MM.1S (cell line): ENCODE measurements at regions not wholly inside any gene's neighbourhood (a gene's known extent, or its start where the extent isn't known, plus 50 kb on each side); places are given as distances from the start of the nearest gene placed in this dataset.

Experiments used
- DNase-seq: peaks from one replicate; pipeline ENCODE4 v3.0.0-alpha.2; 2015
- H2AFZ ChIP-seq: fragments of 300-600 bp; sonication (generic); 2 replicates; pipeline ENCODE4 v1.6.0; 2016; ENCODE audit warnings: antibody characterized with exemption, low read length
- H3F3A ChIP-seq: fragments of 300-600 bp; sonication (generic); 2 replicates; pipeline ENCODE4 v1.6.1; 2016; ENCODE audit warnings: mild to moderate bottlenecking, antibody characterized with exemption, low read length, moderate library complexity, mixed read lengths; ENCODE audit not compliant: insufficient read depth
- H3K27ac ChIP-seq: fragments of 300-600 bp; sonication (generic); 2 replicates; pipeline ENCODE4 v1.5.1; 2016; ENCODE audit warnings: mild to moderate bottlenecking, low read length
- H3K27me3 ChIP-seq: fragments of 300-600 bp; sonication (generic); replicated peaks from 2 replicates; pipeline ENCODE4 v1.6.0; 2016; ENCODE audit warnings: low read length; ENCODE audit not compliant: insufficient read depth
- H3K36me3 ChIP-seq: fragments of 300-600 bp; sonication (generic); replicated peaks from 2 replicates; pipeline ENCODE4 v1.6.1; 2016; ENCODE audit warnings: mild to moderate bottlenecking, low read length, mixed read lengths; ENCODE audit not compliant: insufficient read depth
- H3K4me1 ChIP-seq: fragments of 300-600 bp; sonication (generic); 2 replicates; pipeline ENCODE4 v1.6.1; 2016; ENCODE audit warnings: low read length, mixed read lengths
- H3K4me2 ChIP-seq: fragments of 300-600 bp; sonication (generic); 2 replicates; pipeline ENCODE4 v1.6.0; 2016; ENCODE audit warnings: low read depth, low read length
- H3K4me3 ChIP-seq: fragments of 300-600 bp; sonication (generic); 2 replicates; pipeline ENCODE4 v1.5.1; 2016; ENCODE audit warnings: low read length, mixed read lengths
- H3K79me2 ChIP-seq: fragments of 300-600 bp; sonication (generic); 2 replicates; pipeline ENCODE4 v1.6.1; 2016; ENCODE audit warnings: mixed run types, low read length, mixed read lengths
- H3K9ac ChIP-seq: fragments of 300-600 bp; sonication (generic); 2 replicates; pipeline ENCODE4 v1.6.1; 2016; ENCODE audit warnings: low read length, mixed read lengths
- H3K9me2 ChIP-seq: fragments of 300-600 bp; sonication (generic); replicated peaks from 2 replicates; pipeline ENCODE4 v1.6.1; 2016; ENCODE audit warnings: mild to moderate bottlenecking, low read length, mixed read lengths; ENCODE audit not compliant: insufficient read depth
- H3K9me3 ChIP-seq: fragments of 300-600 bp; sonication (generic); replicated peaks from 2 replicates; pipeline ENCODE4 v1.6.1; 2016; ENCODE audit warnings: mild to moderate bottlenecking, low read length, mixed read lengths; ENCODE audit not compliant: insufficient read depth
- H4K20me1 ChIP-seq: fragments of 300-600 bp; sonication (generic); 2 replicates; pipeline ENCODE4 v1.6.1; 2016; ENCODE audit warnings: mild to moderate bottlenecking, low read length, moderate library complexity, mixed read lengths; ENCODE audit not compliant: insufficient read depth
- EZH2 ChIP-seq: fragments of 300-600 bp; sonication (generic); optimal IDR thresholded peaks from 2 replicates; pipeline ENCODE3; 2017; ENCODE audit warnings: low read depth, mild to moderate bottlenecking, antibody characterized with exemption, low read length, mixed read lengths
- EZH2phosphoT487 ChIP-seq: fragments of 300-600 bp; sonication (generic); IDR thresholded peaks from 2 replicates; pipeline ENCODE4 v1.6.1; 2018; ENCODE audit warnings: antibody characterized with exemption, low read length
- TF ChIP-seq, protein P1 (sequence below): fragments of 300-600 bp; sonication (generic); IDR thresholded peaks from 2 replicates; pipeline ENCODE4 v1.5.1; 2016; ENCODE audit warnings: antibody characterized with exemption, low read length, mixed read lengths

DNA sequence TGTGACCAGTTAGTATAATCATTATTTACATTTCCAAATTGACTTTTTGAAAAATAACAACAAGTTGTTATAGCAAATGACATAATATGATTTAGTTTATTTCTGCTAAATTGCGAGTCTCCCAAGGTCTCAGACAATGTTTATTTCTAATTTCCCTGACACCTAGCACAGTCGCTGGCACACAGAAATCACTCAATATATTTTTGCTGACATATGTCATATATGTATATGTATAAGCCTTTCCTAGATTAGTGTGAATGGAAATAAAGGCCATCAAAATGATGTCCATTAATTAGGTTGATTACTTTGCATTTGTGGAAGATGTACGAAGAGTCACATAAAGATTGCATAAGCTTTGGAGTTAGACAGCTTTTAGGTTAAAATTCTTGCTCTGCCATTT is 136.7 kb upstream of the CDH2 start:
- H3K27ac ChIP-seq, result no peak overlapping the region
- TF ChIP-seq EZH2phosphoT487, result no peak
- TF ChIP-seq EZH2, result no peak
- TF ChIP-seq, protein P1, sequence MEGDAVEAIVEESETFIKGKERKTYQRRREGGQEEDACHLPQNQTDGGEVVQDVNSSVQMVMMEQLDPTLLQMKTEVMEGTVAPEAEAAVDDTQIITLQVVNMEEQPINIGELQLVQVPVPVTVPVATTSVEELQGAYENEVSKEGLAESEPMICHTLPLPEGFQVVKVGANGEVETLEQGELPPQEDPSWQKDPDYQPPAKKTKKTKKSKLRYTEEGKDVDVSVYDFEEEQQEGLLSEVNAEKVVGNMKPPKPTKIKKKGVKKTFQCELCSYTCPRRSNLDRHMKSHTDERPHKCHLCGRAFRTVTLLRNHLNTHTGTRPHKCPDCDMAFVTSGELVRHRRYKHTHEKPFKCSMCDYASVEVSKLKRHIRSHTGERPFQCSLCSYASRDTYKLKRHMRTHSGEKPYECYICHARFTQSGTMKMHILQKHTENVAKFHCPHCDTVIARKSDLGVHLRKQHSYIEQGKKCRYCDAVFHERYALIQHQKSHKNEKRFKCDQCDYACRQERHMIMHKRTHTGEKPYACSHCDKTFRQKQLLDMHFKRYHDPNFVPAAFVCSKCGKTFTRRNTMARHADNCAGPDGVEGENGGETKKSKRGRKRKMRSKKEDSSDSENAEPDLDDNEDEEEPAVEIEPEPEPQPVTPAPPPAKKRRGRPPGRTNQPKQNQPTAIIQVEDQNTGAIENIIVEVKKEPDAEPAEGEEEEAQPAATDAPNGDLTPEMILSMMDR, result no peak
- no peaks in the 10 kb centered on the region for H4K20me1 ChIP-seq

DNA sequence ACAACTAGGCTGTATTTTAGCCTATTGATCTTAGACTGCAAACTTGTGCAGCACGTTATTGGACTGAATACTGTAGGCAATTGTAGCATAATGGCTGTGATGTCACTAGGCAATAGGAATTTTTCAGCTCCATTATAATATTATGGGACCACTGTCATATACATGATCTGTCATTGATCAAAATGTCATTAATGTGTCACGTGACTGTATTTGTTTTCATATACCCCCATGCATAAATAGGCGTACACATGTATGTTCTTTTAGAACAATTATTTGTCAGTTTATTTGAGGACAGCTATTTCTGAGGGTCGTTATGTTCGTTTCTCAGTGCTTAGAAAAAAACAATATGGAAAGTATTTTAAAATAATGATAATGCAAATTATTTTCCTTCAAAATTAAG is 111.9 kb upstream of the CDH2 start:
- DNase-seq, result no peak
- Histone ChIP-seq H3K36me3 (no peaks in the 10 kb centered on the region), H3K4me1 (no peaks in the 10 kb centered on the region), H3F3A (no peaks in the 10 kb centered on the region), H3K27ac (no peak overlapping the region), H2AFZ (no peak overlapping the region), H3K4me3 (no peak overlapping the region), H3K9me3 (no peaks in the 10 kb centered on the region), H3K27me3 (no peaks in the 10 kb centered on the region), H3K9me2 (no peaks in the 10 kb centered on the region), H3K79me2 (no peaks in the 10 kb centered on the region), H3K4me2 (no peak overlapping the region), H3K9ac (no peak overlapping the region), H4K20me1 (no peaks in the 10 kb centered on the region)
- TF ChIP-seq, protein P1, result no peak
- no peak for TF ChIP-seq EZH2phosphoT487
- no peak for TF ChIP-seq EZH2

More for the DNA sequence above, 136.7 kb upstream of the CDH2 start:
- H3K4me1 ChIP-seq, result no peaks in the 10 kb centered on the region
- no peaks in the 10 kb centered on the region for H3K9me2 ChIP-seq
- H3K4me3 ChIP-seq, result no peak overlapping the region
- no peaks in the 10 kb centered on the region for H3K27me3 ChIP-seq
- H3K79me2 ChIP-seq, result no peaks in the 10 kb centered on the region
- H2AFZ ChIP-seq, result no peak overlapping the region
- H3K9ac ChIP-seq, result no peak overlapping the region
- DNase-seq, result no peak
- H3F3A ChIP-seq, result no peaks in the 10 kb centered on the region
- H3K4me2 ChIP-seq, result no peak overlapping the region
- H3K9me3 ChIP-seq, result no peaks in the 10 kb centered on the region
- no peaks in the 10 kb centered on the region for H3K36me3 ChIP-seq

DNA sequence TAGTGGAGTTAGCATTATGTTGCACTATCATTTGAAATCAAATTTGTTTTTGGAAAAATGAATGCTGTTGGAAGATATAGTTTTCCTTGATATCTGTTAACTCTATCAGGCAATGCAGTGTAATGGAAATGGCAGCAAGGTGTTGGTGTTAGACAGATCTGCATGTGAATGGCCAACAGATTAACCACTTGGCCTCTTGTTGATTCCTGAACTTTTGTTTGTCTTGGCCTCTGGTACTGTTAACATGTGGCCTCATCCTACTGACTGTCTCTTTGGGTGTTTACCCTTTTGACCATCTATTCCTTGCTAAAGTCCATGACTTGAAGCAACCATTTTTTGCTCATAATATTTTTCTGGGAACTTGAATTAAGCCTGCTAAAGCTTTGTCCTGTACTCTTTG is 110.2 kb upstream of the CDH2 start:
- no peak overlapping the region for H3K4me2 ChIP-seq
- H3K4me1 ChIP-seq, result no peaks in the 10 kb centered on the region
- H3K27me3 ChIP-seq, result no peaks in the 10 kb centered on the region
- H3K27ac ChIP-seq, result no peak overlapping the region
- no peak overlapping the region for H3K4me3 ChIP-seq
- no peaks in the 10 kb centered on the region for H3K79me2 ChIP-seq
- DNase-seq, result no peak
- H3F3A ChIP-seq, result no peaks in the 10 kb centered on the region
- no peak overlapping the region for H3K9ac ChIP-seq
- H3K9me2 ChIP-seq, result no peaks in the 10 kb centered on the region
- TF ChIP-seq, protein P1, result no peak
- no peak for TF ChIP-seq EZH2phosphoT487
- no peak for TF ChIP-seq EZH2
- no peaks in the 10 kb centered on the region for H3K36me3 ChIP-seq
- no peaks in the 10 kb centered on the region for H3K9me3 ChIP-seq
- H4K20me1 ChIP-seq, result no peaks in the 10 kb centered on the region
- H2AFZ ChIP-seq, result no peak overlapping the region
